ENCODE measurements at regions not wholly inside any gene's neighbourhood (a gene's known extent, or its start where the extent isn't known, plus 50 kb on each side); places are given as distances from the start of the nearest gene placed in this dataset.
A peak's percentile ranks its signal among the peaks of the same experiment; 100 is the strongest.

- Histone ChIP-seq H3K27me3 (replicated peaks; ENCODE audit: insufficient read depth, low read depth, low read length, poor library complexity) (no peaks in the 10 kb centered on the region), H3K4me3 (ENCODE audit: low read depth, low read length, poor library complexity, severe bottlenecking) (no peak overlapping the region), H3K36me3 (ENCODE audit: insufficient read depth, low read length, poor library complexity, severe bottlenecking) (no peaks in the 10 kb centered on the region), H3K9me3 (ENCODE audit: low read depth, low read length, poor library complexity, severe bottlenecking) (peaks cover 4% of the 10 kb centered on the region), H3K4me1 (ENCODE audit: insufficient read depth, low read length, poor library complexity, severe bottlenecking) (peaks cover 17% of the 10 kb centered on the region), H3K27ac (ENCODE audit: low read depth, low read length, poor library complexity, severe bottlenecking) (no peak overlapping the region)
- BruUV-seq (replicated peaks) = no TSS peak
- intact Hi-C loops (cut with micrococcal nuclease; ENCODE audit: unreplicated experiment) = loop anchor here (5.0 to 10.0 kb wide), 3 partner anchors 172 to 760 kb away; no protein-coding TSS in a partner anchor
- TF ChIP-seq EZH2 (IDR thresholded peaks at IDR 0.05; ENCODE audit: borderline replicate concordance, low read depth, low read length, poor library complexity, severe bottlenecking) (no peak), CTCF (conservative IDR thresholded peaks at IDR 0.05; ENCODE audit: low read depth, low read length) (no peak)
- ChIA-PET POLR2A (ENCODE audit: low non-redundant PET) (no interaction called here), CTCF (no interaction called here)
- DNase-seq (ENCODE audit: low spot score) = peak; percentile 33
These were observed 920.2 kb downstream of the TYW1 start for GRCh38 chr7:67916571-67917436.

GRCh38 chr7:67917437-67917755 is 920.8 kb downstream of the TYW1 start:
- H3K4me1 ChIP-seq (ENCODE audit: insufficient read depth, low read length, poor library complexity, severe bottlenecking) = peaks cover 17% of the 10 kb centered on the region
- peaks cover 4% of the 10 kb centered on the region for H3K9me3 ChIP-seq (ENCODE audit: low read depth, low read length, poor library complexity, severe bottlenecking)
- H3K4me3 ChIP-seq (ENCODE audit: low read depth, low read length, poor library complexity, severe bottlenecking) = no peak overlapping the region
- H3K27ac ChIP-seq (ENCODE audit: low read depth, low read length, poor library complexity, severe bottlenecking) = no peak overlapping the region
- no peaks in the 10 kb centered on the region for H3K27me3 ChIP-seq (replicated peaks; ENCODE audit: insufficient read depth, low read depth, low read length, poor library complexity)
- POLR2A ChIA-PET (ENCODE audit: low non-redundant PET) = no interaction called here
- no peak for DNase-seq (ENCODE audit: low spot score)
- no TSS peak for BruUV-seq (replicated peaks)
- H3K36me3 ChIP-seq (ENCODE audit: insufficient read depth, low read length, poor library complexity, severe bottlenecking) = no peaks in the 10 kb centered on the region
- intact Hi-C loops (cut with micrococcal nuclease; ENCODE audit: unreplicated experiment) = loop anchor here (5.0 to 10.0 kb wide), 3 partner anchors 173 to 760 kb away; no protein-coding TSS in a partner anchor
- CTCF ChIA-PET = interaction anchor here (1.0 kb wide), 1 partner anchor 52 kb away, joined by 5 read pairs; no protein-coding TSS in a partner anchor
- TF ChIP-seq CTCF (conservative IDR thresholded peaks at IDR 0.05; ENCODE audit: low read depth, low read length) = no peak
- no peak for TF ChIP-seq EZH2 (IDR thresholded peaks at IDR 0.05; ENCODE audit: borderline replicate concordance, low read depth, low read length, poor library complexity, severe bottlenecking)

- H3K36me3 ChIP-seq (ENCODE audit: insufficient read depth, low read length, poor library complexity, severe bottlenecking) = no peaks in the 10 kb centered on the region
- intact Hi-C loops (cut with micrococcal nuclease; ENCODE audit: unreplicated experiment) = loop anchor here (5.0 to 10.0 kb wide), 3 partner anchors 173 to 759 kb away; no protein-coding TSS in a partner anchor
- H3K27ac ChIP-seq (ENCODE audit: low read depth, low read length, poor library complexity, severe bottlenecking) = peak overlapping the region; percentile 78
- peak; percentile 91 for DNase-seq (ENCODE audit: low spot score)
- no TSS peak for BruUV-seq (replicated peaks)
- H3K4me3 ChIP-seq (ENCODE audit: low read depth, low read length, poor library complexity, severe bottlenecking) = no peak overlapping the region
- peaks cover 4% of the 10 kb centered on the region for H3K9me3 ChIP-seq (ENCODE audit: low read depth, low read length, poor library complexity, severe bottlenecking)
- ChIA-PET CTCF (interaction anchor here (1.0 kb wide), 1 partner anchor 53 kb away, joined by 5 read pairs; no protein-coding TSS in a partner anchor), POLR2A (ENCODE audit: low non-redundant PET) (no interaction called here)
- H3K27me3 ChIP-seq (replicated peaks; ENCODE audit: insufficient read depth, low read depth, low read length, poor library complexity) = no peaks in the 10 kb centered on the region
- peaks cover 17% of the 10 kb centered on the region for H3K4me1 ChIP-seq (ENCODE audit: insufficient read depth, low read length, poor library complexity, severe bottlenecking)
- TF ChIP-seq CTCF (conservative IDR thresholded peaks at IDR 0.05; ENCODE audit: low read depth, low read length) (no peak), EZH2 (IDR thresholded peaks at IDR 0.05; ENCODE audit: borderline replicate concordance, low read depth, low read length, poor library complexity, severe bottlenecking) (no peak)
These were observed 921.5 kb downstream of the TYW1 start for GRCh38 chr7:67918158-67918557.

Measured in A673 (cell line).